Activated CD4-positive, alpha-beta T cell treated with anti-CD3 and anti-CD28 coated beads, Interleukin-2, Interleukin-6, amounts not matched to agents 100 ng/mL and 50 ng/mL, durations not matched to agents 16 hours and 8 hours (primary cell): ENCODE measurements at regions not wholly inside any gene's neighbourhood (a gene's known extent, or its start where the extent isn't known, plus 50 kb on each side); places are given as distances from the start of the nearest gene placed in this dataset.
A peak's percentile ranks its signal among the peaks of the same experiment; 100 is the strongest.

ENCODE experiments used
- DNase-seq: peaks from one replicate; pipeline ENCODE4 v3.0.0-alpha.2; 2020

DNA sequence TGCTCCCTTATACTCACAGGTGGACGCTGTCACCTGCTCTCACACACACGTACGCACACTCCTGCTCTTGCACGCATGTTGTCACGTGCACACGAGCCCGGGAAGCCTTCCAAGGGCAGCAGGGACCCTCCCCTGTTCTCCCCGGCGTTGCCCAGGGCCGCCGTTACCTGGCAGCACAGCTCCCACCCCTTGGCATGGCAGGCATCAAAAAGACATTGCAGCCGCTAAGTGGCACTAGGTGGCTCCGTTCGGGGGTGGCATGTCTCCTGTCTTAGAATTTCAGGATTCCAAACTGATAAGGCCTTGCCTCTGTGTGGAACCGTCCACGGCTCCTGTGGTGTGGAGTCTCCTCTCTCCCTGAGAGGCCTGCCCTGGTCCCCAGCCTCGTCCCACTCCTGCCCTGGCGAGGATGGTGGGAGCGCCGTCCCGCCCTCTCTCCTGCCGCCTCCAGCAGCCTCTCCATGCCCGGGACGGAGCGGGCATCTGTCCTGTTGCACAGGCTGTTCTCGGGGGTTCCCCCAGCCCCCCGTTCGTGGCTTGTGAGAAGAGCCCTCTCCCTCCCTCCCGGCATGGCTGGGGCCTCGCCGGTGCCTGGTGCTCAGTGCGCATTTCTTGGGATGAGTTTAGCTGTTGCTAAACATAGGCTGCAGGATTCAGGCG is 126.7 kb upstream of the GSE1 start:
- no peak for DNase-seq

DNA sequence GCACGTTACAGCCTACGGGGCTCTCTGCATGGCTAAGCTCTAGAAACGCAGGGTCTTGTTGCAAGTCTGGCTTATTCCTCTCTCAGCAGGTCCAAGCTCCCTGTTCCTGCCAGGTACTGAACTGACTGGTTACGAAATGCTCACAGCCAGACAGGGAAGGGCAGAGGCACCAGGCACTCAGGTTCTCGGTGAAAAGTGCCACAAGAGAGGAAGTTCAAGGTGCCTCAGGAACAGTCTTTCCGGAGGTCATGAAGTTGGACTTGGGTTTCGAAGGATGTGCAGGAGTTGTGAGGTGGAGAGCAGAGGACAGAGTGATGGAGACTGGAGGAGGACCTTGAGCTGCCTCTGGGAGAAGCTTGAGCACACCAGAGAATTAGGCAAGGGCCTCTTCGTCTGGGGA is 124.7 kb upstream of the GSE1 start:
- DNase-seq, result no peak

DNA sequence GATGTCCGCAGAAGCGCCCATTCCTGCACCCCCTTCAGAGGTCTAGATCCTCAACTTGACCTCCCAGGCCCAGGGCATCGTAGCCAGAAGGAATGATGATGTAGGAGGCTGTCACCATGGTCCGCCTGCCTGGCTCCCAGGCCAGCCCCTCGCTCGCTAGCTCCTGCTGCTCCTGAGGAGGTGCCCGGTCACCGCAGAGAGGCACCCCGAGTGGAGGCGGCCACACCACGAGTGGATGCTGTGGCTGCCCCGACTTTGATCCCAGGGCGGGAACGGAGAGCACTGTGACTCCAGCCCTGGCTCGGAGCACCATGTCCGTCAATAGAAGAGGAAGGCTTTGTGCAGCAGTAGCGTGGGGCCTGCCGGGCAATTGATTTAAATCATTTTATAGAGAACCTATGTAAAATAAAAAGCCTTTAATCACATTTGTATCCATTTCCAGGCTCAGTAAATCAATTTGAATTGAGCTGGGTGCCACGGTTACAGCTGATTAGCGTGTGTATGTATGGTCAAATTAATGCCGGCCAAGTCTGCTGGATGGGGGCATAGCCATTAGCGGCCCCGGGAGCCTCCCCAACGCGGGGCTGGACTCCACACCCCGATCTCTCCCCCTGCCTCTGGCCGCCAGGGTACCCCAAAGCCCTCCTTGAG is 122.6 kb upstream of the GSE1 start:
- no peak for DNase-seq

- DNase-seq, result peak; percentile 45
These were observed 121.9 kb upstream of the GSE1 start for GRCh38 chr16:85491058-85491771.

GRCh38 chr16:85491798-85492294 is 121.3 kb upstream of the GSE1 start:
- no peak for DNase-seq

- no peak for DNase-seq
These were observed 120.7 kb upstream of the GSE1 start for GRCh38 chr16:85492295-85492864.

DNA sequence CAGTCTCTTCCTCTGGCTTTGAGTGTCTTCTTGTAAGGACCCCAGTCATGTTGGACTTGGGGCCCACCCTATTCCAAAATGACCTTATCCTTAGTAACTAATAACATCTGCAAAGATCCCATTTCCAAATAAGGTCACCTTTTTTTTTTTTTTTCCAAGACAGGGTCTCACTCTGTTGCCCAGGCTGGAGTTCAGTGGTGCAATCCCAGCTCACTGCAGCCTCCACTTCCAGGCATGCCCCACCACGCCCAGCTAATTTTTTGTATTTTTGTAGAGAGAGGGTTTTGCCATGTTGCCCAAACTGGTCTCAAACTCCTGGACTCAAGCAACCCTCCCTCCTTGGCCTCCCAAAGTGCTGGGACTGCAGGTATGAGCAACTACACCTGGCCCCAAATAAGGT is 118.8 kb upstream of the GSE1 start:
- no peak for DNase-seq

DNA sequence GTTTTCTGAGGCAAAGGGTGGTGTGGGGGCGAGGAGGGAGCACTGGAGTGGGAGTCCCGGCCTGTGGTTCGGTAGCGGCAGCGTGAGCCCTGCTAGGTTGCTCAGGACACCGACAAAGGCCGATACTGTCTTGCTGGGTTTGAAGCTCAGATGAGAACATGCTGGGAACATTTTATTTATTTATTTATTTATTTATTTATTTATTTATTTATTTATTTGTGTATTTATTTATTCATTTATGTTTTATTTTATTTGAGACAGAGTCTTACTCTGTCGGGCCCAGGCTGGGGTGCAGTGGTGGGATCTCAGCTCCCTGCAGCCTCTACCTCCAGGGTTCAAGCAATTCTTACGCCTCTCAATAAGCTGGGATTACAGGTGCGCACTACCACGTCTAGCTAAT is 117.9 kb upstream of the GSE1 start:
- DNase-seq, result no peak

DNA sequence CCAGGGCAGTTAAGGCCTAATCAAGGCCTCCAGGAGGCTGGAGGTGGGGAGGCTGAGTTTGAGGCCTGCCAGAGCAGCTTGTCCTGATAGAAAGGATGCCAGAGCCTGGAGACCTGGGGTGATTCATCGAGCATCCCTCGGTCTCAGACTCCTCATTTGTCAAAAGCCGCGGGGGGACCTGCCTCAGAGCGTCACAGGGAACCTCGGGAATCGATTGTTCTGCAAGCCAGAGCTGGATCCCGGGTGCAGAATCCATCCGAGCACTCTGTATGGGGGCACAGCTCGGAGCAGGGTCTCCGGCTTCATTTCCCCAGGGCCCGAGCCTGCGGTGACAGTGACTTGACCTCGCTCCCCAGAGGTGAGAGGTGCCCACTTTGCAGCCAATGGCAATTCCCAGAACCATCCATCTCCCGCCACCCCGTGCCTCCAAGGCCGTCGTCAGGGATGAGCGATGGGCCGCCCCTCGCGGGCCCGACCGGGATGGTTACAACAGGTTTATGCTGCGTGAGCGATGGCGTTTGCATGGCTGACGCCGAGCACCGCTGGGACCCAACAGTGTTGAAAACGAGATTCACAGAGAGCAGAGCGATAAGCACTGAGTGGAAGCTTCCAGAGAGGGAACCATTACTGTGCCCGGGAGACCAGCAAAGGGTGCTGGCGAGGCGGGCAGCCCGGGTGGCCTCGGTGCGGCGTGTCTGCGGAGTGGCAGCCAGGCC is 117.1 kb upstream of the GSE1 start:
- no peak for DNase-seq

DNA sequence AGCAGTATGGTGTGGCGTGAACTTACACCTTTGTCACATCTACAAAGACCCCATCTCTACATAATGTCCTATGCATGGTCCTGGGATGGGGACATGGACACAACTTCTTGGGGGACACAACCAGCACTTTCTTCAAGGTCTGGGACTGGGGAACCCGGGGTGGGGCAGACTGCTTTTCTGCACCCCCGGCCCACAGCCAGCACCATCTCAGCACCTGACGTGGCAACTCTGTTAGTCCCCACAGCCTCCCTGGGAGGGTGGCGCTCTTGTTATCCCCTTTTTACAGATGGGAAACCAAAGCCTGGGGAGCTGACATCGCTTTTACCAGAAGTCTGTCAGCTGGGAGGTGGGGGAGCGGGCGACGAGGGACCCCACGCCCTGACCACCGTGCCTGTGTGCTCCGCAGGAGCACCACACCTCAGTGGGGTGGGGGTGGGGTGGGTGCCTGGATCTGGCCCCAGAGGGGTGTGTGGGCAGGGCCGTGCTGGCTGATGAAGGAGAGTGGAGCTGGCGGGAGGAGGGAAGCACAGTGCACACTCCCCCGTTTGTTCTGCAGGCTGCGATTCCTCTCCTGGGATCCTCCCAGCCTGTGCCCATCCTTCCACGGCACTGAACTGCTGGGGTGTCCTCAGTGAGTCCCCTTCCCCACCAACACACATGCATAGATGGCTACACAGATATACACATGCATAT is 115.4 kb upstream of the GSE1 start:
- DNase-seq, result no peak

- DNase-seq, result no peak
These were observed 114.5 kb upstream of the GSE1 start for GRCh38 chr16:85498607-85499006.

GRCh38 chr16:85500220-85500619 is 112.9 kb upstream of the GSE1 start:
- no peak for DNase-seq

DNA sequence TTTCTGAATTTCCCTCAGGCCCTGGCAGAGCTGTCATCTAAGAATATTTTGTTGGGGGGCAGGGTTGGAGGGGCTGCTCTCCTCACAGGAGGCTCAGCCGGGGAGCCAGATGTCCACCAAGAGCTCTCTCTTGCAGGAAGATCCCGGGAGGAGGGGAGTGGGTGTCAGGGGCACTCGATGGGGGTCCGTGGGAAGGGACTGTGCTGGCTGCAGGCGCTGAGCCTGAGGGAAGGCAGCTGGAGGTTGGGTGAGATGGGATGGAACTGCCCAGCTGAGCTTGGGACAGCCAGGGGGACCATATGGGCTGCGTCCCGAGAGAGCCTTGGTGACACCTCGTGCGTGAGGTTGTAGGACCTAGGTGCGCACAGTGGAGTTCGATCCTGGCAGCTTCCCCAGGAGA is 111.2 kb upstream of the GSE1 start:
- no peak for DNase-seq

DNA sequence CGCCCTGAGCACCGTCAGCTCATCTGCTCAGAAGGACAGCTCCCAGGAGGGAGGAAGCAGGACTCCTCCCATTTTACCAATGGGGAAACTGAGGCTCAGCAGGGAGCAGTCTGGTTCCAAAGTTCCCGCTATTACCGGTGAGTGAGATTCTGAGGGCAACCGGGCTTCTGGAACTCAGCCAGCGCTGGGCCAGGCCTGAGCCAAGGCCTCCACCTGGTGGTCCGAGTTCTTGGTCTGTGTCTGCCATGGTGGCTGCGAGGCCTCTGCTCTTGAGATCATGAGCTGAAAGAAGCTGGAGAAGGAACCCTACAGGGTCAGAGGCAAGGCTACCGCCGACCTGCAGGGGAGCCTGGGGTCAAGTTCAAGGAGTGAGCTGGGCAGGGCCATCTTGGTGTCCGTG is 110.8 kb upstream of the GSE1 start:
- DNase-seq, result no peak

GRCh38 chr16:85503679-85504231 is 109.4 kb upstream of the GSE1 start:
- no peak for DNase-seq

DNA sequence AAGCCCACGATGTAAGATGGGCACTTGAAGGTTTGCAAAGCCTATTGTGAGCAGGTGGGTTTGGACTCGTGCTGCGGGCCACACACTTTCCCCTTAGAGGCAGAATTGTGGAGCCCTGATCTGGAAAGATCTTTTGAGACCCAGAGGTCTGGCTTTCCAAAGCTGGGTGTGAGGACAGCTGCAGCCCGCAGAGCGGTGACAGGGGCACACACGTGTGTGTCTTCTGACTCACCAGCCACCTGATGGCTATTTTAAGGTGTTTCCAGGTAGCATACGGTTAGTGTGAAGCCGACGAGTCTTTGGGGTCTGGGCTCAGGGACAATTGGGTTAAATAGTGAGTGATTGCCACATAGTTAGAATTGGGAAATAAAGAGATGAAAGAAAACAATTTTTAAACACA is 108.9 kb upstream of the GSE1 start:
- DNase-seq, result no peak

GRCh38 chr16:85505794-85506634 is 107.1 kb upstream of the GSE1 start:
- no peak for DNase-seq

- no peak for DNase-seq
These were observed 106.5 kb upstream of the GSE1 start for GRCh38 chr16:85506635-85506911.

DNA sequence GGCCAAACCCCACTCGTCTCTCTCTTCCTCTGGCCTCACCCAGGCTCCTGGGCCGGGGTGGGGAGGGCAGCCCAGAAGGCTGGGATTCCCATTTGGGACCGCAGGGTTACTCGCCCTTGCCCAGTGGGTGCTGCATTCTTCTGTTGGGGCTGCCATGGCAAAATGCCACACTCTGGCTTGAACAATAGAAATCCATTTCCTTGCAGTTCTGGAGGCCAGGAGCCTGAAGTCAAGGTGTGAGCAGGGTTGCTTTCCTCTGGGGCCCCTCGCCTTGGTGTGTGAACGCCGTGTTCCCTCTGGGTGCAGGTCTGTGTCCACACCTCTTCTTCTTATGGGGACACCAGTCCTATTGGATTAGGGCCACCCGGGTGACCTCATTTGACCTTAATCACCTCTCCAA is 105.8 kb upstream of the GSE1 start:
- DNase-seq, result no peak

- DNase-seq, result no peak
These were observed 104.7 kb upstream of the GSE1 start for GRCh38 chr16:85508388-85508787.

- no peak for DNase-seq
These were observed 104.1 kb upstream of the GSE1 start for GRCh38 chr16:85508993-85509392.
